H9 (cell line): ENCODE measurements at regions not wholly inside any gene's neighbourhood (a gene's known extent, or its start where the extent isn't known, plus 50 kb on each side); places are given as distances from the start of the nearest gene placed in this dataset.

Source experiments
- DNase-seq: peaks from one replicate; pipeline ENCODE4 v3.0.0-alpha.2; 2017
- H2AFZ ChIP-seq: one replicate; pipeline ENCODE4 v1.6.1; 2013; ENCODE audit warnings: mild to moderate bottlenecking, low read length, control low read depth, moderate library complexity
- H2AK5ac ChIP-seq: 2 replicates; pipeline ENCODE4 v1.6.1; 2013; ENCODE audit warnings: low read length, control low read depth, mixed read lengths; ENCODE audit not compliant: insufficient read length
- H2BK120ac ChIP-seq: one replicate; pipeline ENCODE4 v1.6.1; 2013; ENCODE audit warnings: low read depth, mild to moderate bottlenecking, low read length, control low read depth, inconsistent platforms; ENCODE audit not compliant: poor library complexity, severe bottlenecking
- H2BK12ac ChIP-seq: 2 replicates; pipeline ENCODE4 v1.6.1; 2013; ENCODE audit warnings: low read length, control low read depth, mixed read lengths, low read depth; ENCODE audit not compliant: insufficient read length
- H2BK15ac ChIP-seq: 2 replicates; pipeline ENCODE4 v1.6.1; 2013; ENCODE audit warnings: low read depth, low read length, control low read depth
- H2BK20ac ChIP-seq: one replicate; pipeline ENCODE4 v1.6.1; 2013; ENCODE audit warnings: low read depth, mild to moderate bottlenecking, low read length, control low read depth, inconsistent platforms; ENCODE audit not compliant: poor library complexity, severe bottlenecking
- H2BK5ac ChIP-seq: 2 replicates; pipeline ENCODE4 v1.6.1; 2013; ENCODE audit warnings: low read length, control low read depth, mixed read lengths; ENCODE audit not compliant: insufficient read length
- H3K14ac ChIP-seq: 2 replicates; pipeline ENCODE4 v1.6.1; 2013; ENCODE audit warnings: low read length, control low read depth; ENCODE audit not compliant: insufficient read depth
- H3K18ac ChIP-seq: 2 replicates; pipeline ENCODE4 v1.6.1; 2013; ENCODE audit warnings: low read depth, mild to moderate bottlenecking, mixed read lengths, low read length, control low read depth; ENCODE audit not compliant: insufficient read length
- H3K23ac ChIP-seq: 2 replicates; pipeline ENCODE4 v1.6.1; 2013; ENCODE audit warnings: low read length, control low read depth, mixed read lengths, low read depth; ENCODE audit not compliant: insufficient read length
- H3K23me2 ChIP-seq: 2 replicates; pipeline ENCODE4 v1.6.1; 2013; ENCODE audit warnings: low read depth, mild to moderate bottlenecking, mixed read lengths, low read length, control low read depth; ENCODE audit not compliant: insufficient read length, poor library complexity, severe bottlenecking
- H3K27ac ChIP-seq: 2 replicates; pipeline ENCODE4 v1.5.1; 2013; ENCODE audit warnings: low read length, control low read depth, mixed read lengths, low read depth; ENCODE audit not compliant: insufficient read length
- H3K27me3 ChIP-seq: 2 replicates; pipeline ENCODE4 v1.6.1; 2013; ENCODE audit warnings: low read length, control low read depth, inconsistent platforms; ENCODE audit not compliant: insufficient read depth
- H3K4ac ChIP-seq: 2 replicates; pipeline ENCODE4 v1.6.1; 2013; ENCODE audit warnings: low read depth, mild to moderate bottlenecking, control low read depth, inconsistent platforms, low read length, moderate library complexity
- H3K4me1 ChIP-seq: 2 replicates; pipeline ENCODE4 v1.6.1; 2013; ENCODE audit warnings: low read length, control low read depth, inconsistent platforms; ENCODE audit not compliant: insufficient read depth
- H3K4me2 ChIP-seq: 2 replicates; pipeline ENCODE4 v1.6.1; 2013; ENCODE audit warnings: low read length, control low read depth, mixed read lengths; ENCODE audit not compliant: insufficient read length, insufficient read depth
- H3K56ac ChIP-seq: 2 replicates; pipeline ENCODE4 v1.6.1; 2013; ENCODE audit warnings: low read depth, mild to moderate bottlenecking, mixed read lengths, low read length, control low read depth; ENCODE audit not compliant: insufficient read length
- H3K79me1 ChIP-seq: 2 replicates; pipeline ENCODE4 v1.6.1; 2013; ENCODE audit warnings: low read depth, mild to moderate bottlenecking, moderate library complexity, low read length, control low read depth, inconsistent platforms; ENCODE audit not compliant: insufficient read depth, poor library complexity, severe bottlenecking
- H3K79me2 ChIP-seq: 2 replicates; pipeline ENCODE4 v1.6.1; 2013; ENCODE audit warnings: low read length, control low read depth, inconsistent platforms; ENCODE audit not compliant: insufficient read depth
- H3K9ac ChIP-seq: 2 replicates; pipeline ENCODE4 v1.6.1; 2013; ENCODE audit warnings: low read length, control low read depth, mixed read lengths; ENCODE audit not compliant: insufficient read length; ENCODE audit errors: extremely low read depth
- H3K9me3 ChIP-seq: one replicate; pipeline ENCODE4 v1.6.1; 2013; ENCODE audit warnings: low read depth, low read length, inconsistent platforms; ENCODE audit not compliant: control insufficient read depth
- H3T11ph ChIP-seq: one replicate; pipeline ENCODE4 v1.6.1; 2013; ENCODE audit warnings: mild to moderate bottlenecking, low read length, control low read depth, inconsistent platforms
- H4K20me1 ChIP-seq: one replicate; pipeline ENCODE4 v1.6.1; 2013; ENCODE audit not compliant: control insufficient read depth, insufficient read length, insufficient read depth
- H4K5ac ChIP-seq: 2 replicates; pipeline ENCODE4 v1.6.1; 2013; ENCODE audit warnings: low read depth, mild to moderate bottlenecking, mixed read lengths, low read length, control low read depth; ENCODE audit not compliant: insufficient read length
- H4K8ac ChIP-seq: replicated peaks from 2 replicates; pipeline ENCODE4 v1.6.1; 2013; ENCODE audit warnings: low read length, control low read depth, mixed read lengths, low read depth; ENCODE audit not compliant: insufficient read length
- H4K91ac ChIP-seq: 2 replicates; pipeline ENCODE4 v1.6.1; 2013; ENCODE audit warnings: low read depth, mild to moderate bottlenecking, moderate library complexity, mixed read lengths, low read length, control low read depth; ENCODE audit not compliant: insufficient read length
- H3K27ac Mint-ChIP-seq, 3 experiments: 2 replicates in 2 of 3; 3 replicates in 1 of 3; pipeline ENCODE4 v1.8.0; 2020 to 2021; ENCODE audit warnings: mixed read lengths in 3 of 3, mild to moderate bottlenecking in 1 of 3, moderate library complexity in 1 of 3
- H3K27me3 Mint-ChIP-seq: 2 replicates; pipeline ENCODE4 v1.8.0; 2021; ENCODE audit warnings: low read depth, mild to moderate bottlenecking, moderate library complexity, mixed read lengths
- H3K36me3 Mint-ChIP-seq, 3 experiments: 2 replicates in 2 of 3; 3 replicates in 1 of 3; pipeline ENCODE4 v1.8.0; 2020 to 2021; ENCODE audit warnings: low read depth in 3 of 3, mixed read lengths in 3 of 3; ENCODE audit not compliant: insufficient read depth in 1 of 3
- H3K4me1 Mint-ChIP-seq, 2 experiments: 2 replicates each; pipeline ENCODE4 v1.8.0; 2020; ENCODE audit warnings: mixed read lengths in 2 of 2
- H3K4me3 Mint-ChIP-seq, 2 experiments: 2 replicates in 1 of 2; 3 replicates in 1 of 2; pipeline ENCODE4 v1.8.0; 2020 to 2021; ENCODE audit warnings: mild to moderate bottlenecking in 2 of 2, mixed read lengths in 2 of 2, moderate library complexity in 1 of 2
- H3K9me3 Mint-ChIP-seq, 2 experiments: 2 replicates in 1 of 2; 3 replicates in 1 of 2; pipeline ENCODE4 v1.8.0; 2020; ENCODE audit warnings: mild to moderate bottlenecking in 2 of 2, mixed read lengths in 2 of 2, moderate library complexity in 1 of 2
- WGBS: extraction: QIAGEN DNeasy Blood & Tissue Kit; methylation state at CpG from one replicate; pipeline ENCODE4 v1.1.7; 2013; ENCODE audit warnings: missing lambda C conversion rate, low lambda C conversion rate, mixed read lengths; ENCODE audit not compliant: insufficient read length; ENCODE audit errors: extremely low coverage; 5-methylcytosine and 5-hydroxymethylcytosine counted together
- TF ChIP-seq, protein P1 (sequence below): fragments of 200-600 bp; sonication (generic); conservative IDR thresholded peaks from 3 replicates; pipeline ENCODE4 v1.8.0; 2021; ENCODE audit warnings: antibody characterized with exemption, mild to moderate bottlenecking

DNA sequence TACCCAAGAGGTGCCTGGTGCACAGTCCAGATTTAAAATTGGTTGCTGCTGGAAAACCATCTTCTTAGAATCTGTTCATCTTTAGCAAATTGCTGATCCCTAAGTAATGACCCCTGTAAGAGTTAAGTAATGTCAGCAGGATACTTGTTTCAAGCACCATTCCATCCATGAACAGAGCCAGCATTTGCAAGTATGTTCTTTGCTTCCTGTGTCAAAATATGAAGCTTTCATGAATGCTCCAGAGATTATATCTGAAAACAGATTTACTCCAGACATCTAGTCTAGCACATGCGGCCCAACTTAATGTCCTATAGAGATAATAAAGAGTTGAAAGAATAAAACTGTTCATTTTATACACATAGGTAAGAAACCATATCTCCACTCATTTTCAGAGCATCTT, 98.7 kb upstream of the ZNF438 start:
- Histone ChIP-seq H3K18ac (no peak overlapping the region), H2BK12ac (no peak overlapping the region), H4K20me1 (no peaks in the 10 kb centered on the region), H3K27me3 (no peaks in the 10 kb centered on the region; the same call in 1 of the 2 replicates), H2BK120ac (no peak overlapping the region), H2AFZ (no peak overlapping the region), H3K9ac (no peak overlapping the region), H3K4me1 (peaks cover 7% of the 10 kb centered on the region; the same call in 1 of the 2 replicates), H4K8ac (no peak overlapping the region), H3T11ph (no peak overlapping the region), H2AK5ac (no peak overlapping the region), H4K5ac (no peak overlapping the region), H2BK20ac (no peak overlapping the region), H3K23ac (no peak overlapping the region), H2BK15ac (no peak overlapping the region), H2BK5ac (no peak overlapping the region), H4K91ac (no peak overlapping the region), H3K23me2 (peaks cover 3% of the 10 kb centered on the region), H3K79me2 (no peaks in the 10 kb centered on the region), H3K79me1 (no peaks in the 10 kb centered on the region), H3K4ac (no peak overlapping the region), H3K4me2 (no peak overlapping the region), H3K9me3 (no peaks in the 10 kb centered on the region), H3K27ac (no peak overlapping the region), H3K14ac (no peak overlapping the region), H3K56ac (no peak overlapping the region)
- no peak for DNase-seq
- Mint-ChIP-seq H3K4me3 (no peak overlapping the region), H3K27me3 (peaks cover 21% of the 10 kb centered on the region), H3K36me3 (no peaks in the 10 kb centered on the region; a peak in 1 of 7 replicates), H3K9me3 (peaks cover 0 to 2% of the 10 kb centered on the region in 2 experiments; a peak in 1 of 5 replicates), H3K27ac (no peak overlapping the region), H3K4me1 (peaks cover 24 to 32% of the 10 kb centered on the region in 2 experiments)
- TF ChIP-seq, protein P1, sequence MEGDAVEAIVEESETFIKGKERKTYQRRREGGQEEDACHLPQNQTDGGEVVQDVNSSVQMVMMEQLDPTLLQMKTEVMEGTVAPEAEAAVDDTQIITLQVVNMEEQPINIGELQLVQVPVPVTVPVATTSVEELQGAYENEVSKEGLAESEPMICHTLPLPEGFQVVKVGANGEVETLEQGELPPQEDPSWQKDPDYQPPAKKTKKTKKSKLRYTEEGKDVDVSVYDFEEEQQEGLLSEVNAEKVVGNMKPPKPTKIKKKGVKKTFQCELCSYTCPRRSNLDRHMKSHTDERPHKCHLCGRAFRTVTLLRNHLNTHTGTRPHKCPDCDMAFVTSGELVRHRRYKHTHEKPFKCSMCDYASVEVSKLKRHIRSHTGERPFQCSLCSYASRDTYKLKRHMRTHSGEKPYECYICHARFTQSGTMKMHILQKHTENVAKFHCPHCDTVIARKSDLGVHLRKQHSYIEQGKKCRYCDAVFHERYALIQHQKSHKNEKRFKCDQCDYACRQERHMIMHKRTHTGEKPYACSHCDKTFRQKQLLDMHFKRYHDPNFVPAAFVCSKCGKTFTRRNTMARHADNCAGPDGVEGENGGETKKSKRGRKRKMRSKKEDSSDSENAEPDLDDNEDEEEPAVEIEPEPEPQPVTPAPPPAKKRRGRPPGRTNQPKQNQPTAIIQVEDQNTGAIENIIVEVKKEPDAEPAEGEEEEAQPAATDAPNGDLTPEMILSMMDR: no peak
- no CpG with 5 or more reads among the region's 1 CpG for WGBS
